SK-N-MC (cell line): ENCODE measurements at regions not wholly inside any gene's neighbourhood (a gene's known extent, or its start where the extent isn't known, plus 50 kb on each side); places are given as distances from the start of the nearest gene placed in this dataset.

Experiments
- EZH2 ChIP-seq: fragments of 200-600 bp; sonication (generic); IDR thresholded peaks from one replicate; pipeline ENCODE4 v1.6.1; 2017; ENCODE audit warnings: antibody characterized with exemption
- FOXP2 ChIP-seq: optimal IDR thresholded peaks from 2 replicates; pipeline ENCODE3; 2011; ENCODE audit warnings: mild to moderate bottlenecking, moderate library complexity; ENCODE audit not compliant: insufficient read depth; ENCODE audit errors: extremely low read length, control extremely low read depth
- POLR2AphosphoS5 ChIP-seq: IDR thresholded peaks from 2 replicates; pipeline ENCODE4 v1.6.1; 2012; ENCODE audit warnings: mild to moderate bottlenecking, low read depth, low read length, borderline replicate concordance

DNA sequence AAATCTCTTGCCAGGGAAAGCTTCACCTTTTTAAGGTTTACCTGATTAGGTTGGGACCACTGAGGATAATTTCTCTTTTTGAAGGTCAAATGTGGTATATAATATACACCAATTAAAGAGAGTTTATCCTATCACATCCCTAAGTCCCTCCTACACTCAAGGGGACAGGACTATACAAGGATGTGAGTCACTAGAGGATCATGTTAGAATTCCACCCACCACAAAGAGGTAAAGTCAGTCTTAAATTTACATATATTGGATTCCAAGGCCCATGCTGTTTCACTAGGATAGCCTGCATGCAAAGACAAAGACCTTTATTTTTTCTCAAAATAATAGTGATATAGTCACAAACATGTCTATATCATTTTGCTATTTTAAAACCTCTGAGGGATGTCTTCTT is 164.4 kb downstream of the GIPC2 start:
- TF ChIP-seq EZH2 = no peak
- no peak for TF ChIP-seq POLR2AphosphoS5
- TF ChIP-seq FOXP2 = no peak
